Endothelial cell (in vitro differentiated cells): ENCODE measurements at regions not wholly inside any gene's neighbourhood (a gene's known extent, or its start where the extent isn't known, plus 50 kb on each side); places are given as distances from the start of the nearest gene placed in this dataset.
A peak's percentile ranks its signal among the peaks of the same experiment; 100 is the strongest.

Experiments used
- DNase-seq: peaks from one replicate; pipeline ENCODE4 v3.0.0; 2021; ENCODE audit warnings: low spot score
- H3K27ac Mint-ChIP-seq: one replicate; pipeline ENCODE4 v1.8.0; 2021; ENCODE audit warnings: mixed read lengths, inconsistent platforms; ENCODE audit not compliant: unreplicated experiment
- H3K27me3 Mint-ChIP-seq: one replicate; pipeline ENCODE4 v1.8.0; 2021; ENCODE audit warnings: mild to moderate bottlenecking, moderate library complexity, mixed read lengths, inconsistent platforms; ENCODE audit not compliant: unreplicated experiment
- H3K36me3 Mint-ChIP-seq: one replicate; pipeline ENCODE4 v1.8.0; 2021; ENCODE audit warnings: mild to moderate bottlenecking, low read depth, mixed read lengths, inconsistent platforms; ENCODE audit not compliant: unreplicated experiment
- H3K4me1 Mint-ChIP-seq: one replicate; pipeline ENCODE4 v1.8.0; 2021; ENCODE audit warnings: mild to moderate bottlenecking, mixed read lengths, inconsistent platforms; ENCODE audit not compliant: unreplicated experiment
- H3K4me3 Mint-ChIP-seq: one replicate; pipeline ENCODE4 v1.8.0; 2021; ENCODE audit warnings: mild to moderate bottlenecking, mixed read lengths, inconsistent platforms; ENCODE audit not compliant: unreplicated experiment
- H3K9me3 Mint-ChIP-seq: one replicate; pipeline ENCODE4 v1.8.0; 2021; ENCODE audit warnings: mixed read lengths, inconsistent platforms; ENCODE audit not compliant: unreplicated experiment
- TF ChIP-seq, protein P1 (sequence below): fragments of 200-600 bp; sonication (generic); IDR thresholded peaks from one replicate; pipeline ENCODE4 v1.5.0; 2021; ENCODE audit warnings: antibody characterized with exemption; ENCODE audit not compliant: unreplicated experiment

DNA sequence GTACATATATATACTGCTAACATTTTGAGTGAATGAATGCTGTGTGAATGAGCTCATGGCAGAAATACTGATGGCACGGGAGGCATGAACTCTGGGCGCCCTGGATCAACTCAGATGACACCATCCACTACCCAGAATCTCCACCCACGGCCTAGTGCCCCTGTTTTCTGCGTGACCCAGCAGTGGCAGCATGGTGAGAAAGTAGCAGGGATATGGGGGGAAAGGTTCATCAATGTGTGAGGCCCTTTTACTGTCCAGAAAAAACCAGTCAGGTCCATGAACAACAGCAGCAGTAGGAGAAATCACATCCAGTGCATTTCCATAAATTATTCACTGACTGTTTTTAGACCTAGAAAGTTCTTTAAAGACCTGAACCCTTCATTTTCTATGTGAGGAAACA is 391.0 kb upstream of the NRP1 start:
- H3K4me1 Mint-ChIP-seq, result peaks cover 23% of the 10 kb centered on the region
- H3K27ac Mint-ChIP-seq, result no peak overlapping the region
- peaks cover 3% of the 10 kb centered on the region for H3K36me3 Mint-ChIP-seq
- DNase-seq, result no peak
- H3K4me3 Mint-ChIP-seq, result no peak overlapping the region
- peaks cover 2% of the 10 kb centered on the region for H3K27me3 Mint-ChIP-seq
- TF ChIP-seq, protein P1, sequence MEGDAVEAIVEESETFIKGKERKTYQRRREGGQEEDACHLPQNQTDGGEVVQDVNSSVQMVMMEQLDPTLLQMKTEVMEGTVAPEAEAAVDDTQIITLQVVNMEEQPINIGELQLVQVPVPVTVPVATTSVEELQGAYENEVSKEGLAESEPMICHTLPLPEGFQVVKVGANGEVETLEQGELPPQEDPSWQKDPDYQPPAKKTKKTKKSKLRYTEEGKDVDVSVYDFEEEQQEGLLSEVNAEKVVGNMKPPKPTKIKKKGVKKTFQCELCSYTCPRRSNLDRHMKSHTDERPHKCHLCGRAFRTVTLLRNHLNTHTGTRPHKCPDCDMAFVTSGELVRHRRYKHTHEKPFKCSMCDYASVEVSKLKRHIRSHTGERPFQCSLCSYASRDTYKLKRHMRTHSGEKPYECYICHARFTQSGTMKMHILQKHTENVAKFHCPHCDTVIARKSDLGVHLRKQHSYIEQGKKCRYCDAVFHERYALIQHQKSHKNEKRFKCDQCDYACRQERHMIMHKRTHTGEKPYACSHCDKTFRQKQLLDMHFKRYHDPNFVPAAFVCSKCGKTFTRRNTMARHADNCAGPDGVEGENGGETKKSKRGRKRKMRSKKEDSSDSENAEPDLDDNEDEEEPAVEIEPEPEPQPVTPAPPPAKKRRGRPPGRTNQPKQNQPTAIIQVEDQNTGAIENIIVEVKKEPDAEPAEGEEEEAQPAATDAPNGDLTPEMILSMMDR, result no peak
- no peaks in the 10 kb centered on the region for H3K9me3 Mint-ChIP-seq

GRCh38 chr10:33723181-33723580 is 388.7 kb upstream of the NRP1 start:
- DNase-seq, result no peak
- Mint-ChIP-seq H3K9me3 (no peaks in the 10 kb centered on the region), H3K27me3 (peaks cover 2% of the 10 kb centered on the region), H3K27ac (peak overlapping the region; percentile 20), H3K4me3 (no peak overlapping the region), H3K36me3 (peaks cover 3% of the 10 kb centered on the region), H3K4me1 (peaks cover 32% of the 10 kb centered on the region)
- TF ChIP-seq, protein P1, result no peak

DNA sequence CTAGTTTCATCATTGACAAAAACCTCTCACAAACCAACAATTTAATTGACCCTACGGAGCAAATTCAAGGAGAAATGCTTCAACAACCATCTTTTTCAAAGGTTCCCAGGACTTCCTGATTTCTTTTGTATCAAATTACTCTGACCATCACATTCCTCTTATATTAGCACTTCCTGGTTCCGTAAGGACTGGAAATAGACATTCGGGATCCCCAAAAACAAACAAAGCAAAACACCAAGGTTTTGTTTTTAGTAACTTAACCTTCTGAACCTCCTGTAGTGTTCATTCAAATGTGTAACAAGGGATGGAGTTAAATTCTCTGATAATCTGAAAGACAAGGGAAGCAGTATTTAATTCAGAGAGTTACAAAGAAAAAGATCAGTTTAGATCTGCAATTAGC is 387.6 kb upstream of the NRP1 start:
- H3K4me3 Mint-ChIP-seq, result no peak overlapping the region
- TF ChIP-seq, protein P1, result no peak
- H3K27me3 Mint-ChIP-seq, result peaks cover 2% of the 10 kb centered on the region
- no peaks in the 10 kb centered on the region for H3K9me3 Mint-ChIP-seq
- H3K4me1 Mint-ChIP-seq, result peaks cover 39% of the 10 kb centered on the region
- peaks cover 3% of the 10 kb centered on the region for H3K36me3 Mint-ChIP-seq
- no peak for DNase-seq
- H3K27ac Mint-ChIP-seq, result peak overlapping the region; percentile 62

DNA sequence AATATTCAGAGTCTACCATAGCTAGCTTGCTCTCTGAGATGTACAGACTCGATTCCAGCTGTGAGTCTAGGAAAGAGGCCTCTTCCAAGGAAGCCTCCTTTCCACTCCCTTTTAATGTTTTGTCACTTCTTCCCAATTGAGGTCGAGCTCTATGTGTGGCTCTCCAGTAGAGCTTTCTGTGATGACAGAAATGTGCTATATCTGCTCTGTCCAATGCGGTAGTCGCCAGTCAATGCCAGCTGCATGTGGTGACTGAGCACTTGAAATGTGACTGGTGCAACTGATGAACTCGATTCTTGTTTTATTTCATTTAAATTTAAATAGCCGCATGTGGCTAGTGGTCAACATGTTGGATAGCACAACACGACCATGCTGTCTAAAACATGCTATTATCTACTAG is 387.0 kb upstream of the NRP1 start:
- TF ChIP-seq, protein P1, result no peak
- peaks cover 44% of the 10 kb centered on the region for H3K4me1 Mint-ChIP-seq
- no peak for DNase-seq
- H3K9me3 Mint-ChIP-seq, result no peaks in the 10 kb centered on the region
- H3K36me3 Mint-ChIP-seq, result peaks cover 3% of the 10 kb centered on the region
- peaks cover 2% of the 10 kb centered on the region for H3K27me3 Mint-ChIP-seq
- peak overlapping the region; percentile 62 for H3K27ac Mint-ChIP-seq
- H3K4me3 Mint-ChIP-seq, result no peak overlapping the region

- no peaks in the 10 kb centered on the region for H3K9me3 Mint-ChIP-seq
- H3K4me3 Mint-ChIP-seq, result no peak overlapping the region
- peaks cover 2% of the 10 kb centered on the region for H3K27me3 Mint-ChIP-seq
- H3K4me1 Mint-ChIP-seq, result peaks cover 54% of the 10 kb centered on the region
- H3K36me3 Mint-ChIP-seq, result peaks cover 3% of the 10 kb centered on the region
- TF ChIP-seq, protein P1, result no peak
- no peak for DNase-seq
- H3K27ac Mint-ChIP-seq, result no peak overlapping the region
Measured at GRCh38 chr10:33720161-33720560, 385.7 kb upstream of the NRP1 start.
